Esophagus squamous epithelium (tissue), 4 donors: ENCODE measurements at regions not wholly inside any gene's neighbourhood (a gene's known extent, or its start where the extent isn't known, plus 50 kb on each side); places are given as distances from the start of the nearest gene placed in this dataset.

ENCODE experiments used
- CTCF ChIP-seq, 6 experiments: fragments of 450-650 bp in 4 of 6; fragments of 200-600 bp in 2 of 6; sonication (generic) in 2 of 6; IDR thresholded peaks; one replicate each; pipeline ENCODE4 v1.5.1; 2016 to 2019; ENCODE audit warnings: antibody characterized with exemption in 6 of 6, mild to moderate bottlenecking in 4 of 6, moderate library complexity in 4 of 6
- POLR2A ChIP-seq, 4 donors: fragments of 450-650 bp; IDR thresholded peaks; one replicate each; pipeline ENCODE4 v1.6.1; 2017; ENCODE audit warnings: antibody characterized with exemption in 4 of 4, mild to moderate bottlenecking in 4 of 4, moderate library complexity in 3 of 4

GRCh38 chr6:97849390-97849789 lies 566.4 kb upstream of the MMS22L start:
- TF ChIP-seq CTCF (IDR thresholded peaks at IDR 0.05) (no peak), POLR2A (IDR thresholded peaks at IDR 0.05) (no peak)
